ENCODE measurements at regions not wholly inside any gene's neighbourhood (a gene's known extent, or its start where the extent isn't known, plus 50 kb on each side); places are given as distances from the start of the nearest gene placed in this dataset.

DNA sequence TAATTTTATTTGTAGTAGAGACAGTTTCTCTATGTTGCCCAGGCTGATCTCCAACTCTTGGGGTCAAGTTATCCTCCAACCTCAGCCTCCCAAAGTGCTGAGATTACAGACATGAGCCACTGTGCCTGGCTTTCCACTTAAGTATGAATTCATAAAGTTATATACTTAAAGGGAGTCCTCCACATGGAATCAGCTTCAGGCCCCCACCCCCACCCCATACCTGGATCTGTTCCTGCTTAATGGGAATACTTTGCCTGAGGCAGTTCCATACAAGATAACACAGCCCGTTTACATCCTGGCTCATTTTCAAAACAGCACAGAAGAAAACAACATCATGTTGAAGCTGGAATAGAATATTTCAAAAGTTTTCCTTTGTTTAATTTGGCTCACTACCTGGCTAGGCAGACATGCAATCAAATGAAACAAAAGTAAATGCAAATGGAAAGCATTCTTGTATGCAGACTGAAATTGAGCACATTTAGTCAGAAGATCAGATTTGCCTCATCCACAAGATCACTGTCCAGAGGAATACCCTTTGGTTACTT is 82.4 kb downstream of the FAT3 start:
- H3K4me1 Mint-ChIP-seq: no peaks in the 10 kb centered on the region
- DNase-seq (no peak), ATAC-seq (no peak)
- H3K27ac Mint-ChIP-seq: no peak overlapping the region
- H3K36me3 Mint-ChIP-seq: no peaks in the 10 kb centered on the region
- no peak overlapping the region for H3K4me3 Mint-ChIP-seq
- H3K27me3 Mint-ChIP-seq: no peaks in the 10 kb centered on the region
- CTCF ChIA-PET: no interaction called here
- no peaks in the 10 kb centered on the region for H3K9me3 Mint-ChIP-seq (ENCODE audit: low read depth)

DNA sequence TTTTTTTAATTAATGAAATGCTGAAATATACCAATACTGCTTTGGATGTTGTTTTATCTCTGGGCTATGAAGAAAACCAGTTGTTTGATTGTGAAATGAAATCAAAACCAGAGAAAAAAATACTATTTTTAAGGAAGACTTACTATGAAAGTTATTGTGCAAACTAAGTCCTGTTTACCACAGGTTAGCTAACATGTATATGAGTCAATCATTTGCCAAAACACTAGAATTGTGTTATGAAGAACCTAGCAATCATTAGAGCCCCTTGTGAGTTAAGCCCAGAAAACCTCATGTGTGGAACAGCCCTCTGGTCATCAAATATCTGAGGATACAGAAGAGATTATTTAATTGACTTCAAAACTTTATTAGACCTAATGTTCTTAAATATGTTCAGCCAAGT is 83.7 kb downstream of the FAT3 start:
- Mint-ChIP-seq H3K27me3 (no peaks in the 10 kb centered on the region), H3K9me3 (ENCODE audit: low read depth) (no peaks in the 10 kb centered on the region), H3K4me3 (no peak overlapping the region), H3K27ac (no peak overlapping the region), H3K36me3 (no peaks in the 10 kb centered on the region), H3K4me1 (no peaks in the 10 kb centered on the region)
- no peak for ATAC-seq
- DNase-seq: no peak
- CTCF ChIA-PET: no interaction called here

DNA sequence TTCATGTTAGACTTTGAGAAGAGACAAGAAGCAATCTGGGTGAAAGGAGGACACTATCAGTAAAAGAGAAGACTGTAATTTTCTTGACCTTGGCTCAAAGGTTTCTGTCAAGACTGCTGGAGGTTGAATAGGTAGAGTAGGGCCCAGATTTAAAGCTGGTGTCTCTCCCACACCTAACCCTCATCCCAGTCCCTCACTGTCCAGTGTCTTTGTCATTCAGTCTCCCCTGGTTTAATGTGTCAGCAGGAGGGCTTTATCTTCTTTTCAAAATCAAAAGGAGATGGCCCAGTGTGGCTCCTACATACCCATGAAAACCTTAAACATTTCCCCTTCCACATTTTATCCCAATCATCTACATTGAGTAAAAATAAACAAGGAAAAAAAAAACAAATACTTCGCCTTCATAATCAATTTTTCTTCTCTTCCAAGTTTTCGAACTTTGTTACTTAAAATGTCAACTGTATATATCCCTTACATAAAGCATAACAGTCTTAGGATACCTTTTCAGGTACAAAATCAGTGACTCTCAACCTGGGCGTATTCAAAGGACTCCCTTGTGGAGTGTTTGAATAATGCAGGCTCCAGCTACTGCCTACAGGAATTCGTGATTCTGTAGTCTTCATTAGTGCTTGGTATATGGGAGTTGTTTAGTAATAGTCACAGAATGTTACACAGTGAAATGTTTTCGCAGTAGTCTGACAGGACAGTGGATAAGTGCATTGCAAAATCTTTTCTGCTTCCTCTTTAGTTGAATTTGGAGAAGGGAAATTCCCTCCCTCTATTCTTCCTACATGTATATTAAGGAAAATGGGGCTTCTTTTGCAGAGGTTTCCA is 87.2 kb downstream of the FAT3 start:
- Mint-ChIP-seq H3K36me3 (no peaks in the 10 kb centered on the region), H3K9me3 (ENCODE audit: low read depth) (no peaks in the 10 kb centered on the region), H3K4me3 (no peak overlapping the region), H3K27ac (no peak overlapping the region), H3K4me1 (no peaks in the 10 kb centered on the region), H3K27me3 (no peaks in the 10 kb centered on the region)
- CTCF ChIA-PET: no interaction called here
- no peak for DNase-seq
- ATAC-seq: no peak

DNA sequence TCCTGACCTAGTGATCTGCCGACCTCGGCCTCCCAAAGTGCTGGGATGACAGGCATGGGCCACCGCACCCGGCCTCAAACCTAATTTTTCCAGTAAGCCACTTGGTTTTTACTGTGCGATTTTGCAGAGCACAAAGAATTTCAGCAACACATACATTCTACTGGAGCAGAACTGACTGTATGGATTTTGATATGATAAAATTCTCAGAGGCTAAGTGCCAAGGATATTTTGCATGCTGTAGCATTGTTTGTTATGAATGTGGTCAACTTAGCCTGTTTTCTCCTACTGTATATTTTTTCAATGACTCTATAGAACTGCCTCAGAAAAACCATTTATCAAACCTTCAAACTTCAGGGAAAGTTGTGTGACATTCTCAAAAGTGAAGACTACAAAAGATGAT is 89.2 kb downstream of the FAT3 start:
- no peak overlapping the region for H3K4me3 Mint-ChIP-seq
- CTCF ChIA-PET: no interaction called here
- no peak overlapping the region for H3K27ac Mint-ChIP-seq
- no peaks in the 10 kb centered on the region for H3K36me3 Mint-ChIP-seq
- no peaks in the 10 kb centered on the region for H3K27me3 Mint-ChIP-seq
- H3K4me1 Mint-ChIP-seq: no peaks in the 10 kb centered on the region
- DNase-seq (no peak), ATAC-seq (no peak)
- no peaks in the 10 kb centered on the region for H3K9me3 Mint-ChIP-seq (ENCODE audit: low read depth)

DNA sequence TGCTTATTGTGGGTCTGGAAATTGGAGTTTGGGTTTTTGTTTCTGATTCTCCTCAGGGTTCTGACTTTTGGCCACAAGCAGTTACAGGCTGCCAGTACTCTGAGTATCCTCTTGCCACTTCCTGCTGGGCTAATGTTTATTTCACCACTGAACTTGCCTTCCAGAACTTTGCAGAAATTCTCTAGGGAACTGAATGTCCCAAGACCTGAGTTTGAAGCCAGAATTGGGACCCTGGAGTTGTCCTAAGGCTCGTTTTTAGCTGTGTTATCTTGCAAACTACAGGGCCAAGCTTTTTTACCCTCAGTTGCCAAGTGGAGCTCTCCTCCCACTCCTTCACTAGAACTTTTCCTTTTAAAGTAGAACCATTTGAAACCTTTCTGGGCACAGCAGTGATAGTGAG is 89.9 kb downstream of the FAT3 start:
- CTCF ChIA-PET: no interaction called here
- H3K4me1 Mint-ChIP-seq: no peaks in the 10 kb centered on the region
- no peak for ATAC-seq
- H3K9me3 Mint-ChIP-seq (ENCODE audit: low read depth): no peaks in the 10 kb centered on the region
- no peak overlapping the region for H3K27ac Mint-ChIP-seq
- H3K27me3 Mint-ChIP-seq: no peaks in the 10 kb centered on the region
- no peak for DNase-seq
- no peak overlapping the region for H3K4me3 Mint-ChIP-seq
- no peaks in the 10 kb centered on the region for H3K36me3 Mint-ChIP-seq

DNA sequence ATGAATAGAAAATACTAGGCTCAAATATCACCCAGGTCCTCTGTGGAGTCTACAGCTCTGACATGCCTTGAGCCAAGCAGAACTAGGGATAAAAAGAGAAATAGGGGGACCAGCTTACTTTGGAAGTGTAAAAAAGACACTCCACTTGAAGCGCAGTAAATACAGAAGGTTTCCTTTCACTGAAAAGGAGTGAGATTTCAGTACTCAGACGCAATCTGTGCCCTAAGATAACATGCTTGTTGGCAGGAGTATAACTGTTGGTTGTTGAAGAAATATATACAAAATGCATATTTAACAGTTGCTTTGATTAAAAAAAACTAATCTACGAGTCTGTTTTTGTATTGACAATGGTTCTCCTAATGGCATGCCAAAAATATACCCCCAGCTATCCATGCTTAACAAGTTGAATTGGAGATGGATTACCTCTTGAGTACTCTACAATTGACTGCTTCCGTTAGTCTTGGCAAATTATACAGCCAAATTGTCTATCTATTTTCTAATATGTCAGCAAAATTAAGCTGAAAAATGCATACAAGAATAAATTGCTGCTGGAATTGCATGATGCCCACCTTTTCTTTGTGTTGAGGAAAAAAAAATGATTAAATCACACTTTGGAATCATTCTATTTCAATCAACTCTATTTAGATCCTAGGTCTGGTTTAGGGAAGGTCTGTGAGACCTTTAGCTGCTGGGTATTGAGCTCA is 91.6 kb downstream of the FAT3 start:
- no peaks in the 10 kb centered on the region for H3K4me1 Mint-ChIP-seq

DNA sequence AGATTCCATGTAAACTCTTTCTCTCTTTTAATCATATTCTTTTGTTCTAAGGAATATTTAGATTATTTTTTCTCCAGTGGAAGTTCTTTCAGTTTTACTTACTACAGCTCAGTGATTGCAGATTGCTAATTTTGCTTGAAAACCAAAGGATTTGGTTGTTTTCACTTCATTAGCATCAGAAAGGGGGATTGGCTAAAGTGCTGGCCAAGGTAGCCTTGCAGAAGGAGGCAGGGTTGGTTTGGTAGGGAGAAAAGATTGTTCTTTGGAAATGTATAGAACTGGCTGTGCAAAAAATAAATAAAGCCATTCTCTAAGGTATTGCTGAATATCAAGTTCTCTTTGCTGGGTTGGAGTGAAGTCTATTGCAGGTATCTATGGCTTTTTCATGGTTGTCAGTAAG is 92.6 kb downstream of the FAT3 start:
- Mint-ChIP-seq H3K4me1 (no peaks in the 10 kb centered on the region), H3K36me3 (no peaks in the 10 kb centered on the region), H3K4me3 (no peak overlapping the region), H3K27me3 (no peaks in the 10 kb centered on the region), H3K27ac (no peak overlapping the region), H3K9me3 (ENCODE audit: low read depth) (no peaks in the 10 kb centered on the region)
- DNase-seq (no peak), ATAC-seq (no peak)
- CTCF ChIA-PET: no interaction called here

More for the DNA sequence above, 91.6 kb downstream of the FAT3 start:
- DNase-seq (no peak), ATAC-seq (no peak)
- Mint-ChIP-seq H3K4me3 (no peak overlapping the region), H3K36me3 (no peaks in the 10 kb centered on the region), H3K27ac (no peak overlapping the region), H3K9me3 (ENCODE audit: low read depth) (no peaks in the 10 kb centered on the region), H3K27me3 (no peaks in the 10 kb centered on the region)
- CTCF ChIA-PET: no interaction called here

DNA sequence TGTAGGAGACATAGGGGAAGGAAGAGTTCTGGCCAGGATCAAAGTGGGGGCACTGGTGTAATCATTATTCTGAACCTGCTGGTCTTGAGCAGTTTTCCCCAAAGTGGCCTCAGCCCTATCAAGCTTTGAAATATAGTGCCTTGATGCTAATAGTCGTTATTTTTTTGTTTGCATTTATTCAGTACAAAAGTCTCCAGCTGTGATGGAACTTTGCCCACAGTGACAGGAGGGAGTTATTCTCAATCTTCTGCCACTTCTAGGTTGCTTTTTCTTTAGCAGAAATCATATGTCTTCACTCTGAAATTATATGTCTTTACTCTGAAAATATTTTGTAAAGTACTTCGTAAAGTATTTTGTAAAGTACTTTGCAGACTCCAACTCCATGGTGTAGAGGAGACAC is 93.1 kb downstream of the FAT3 start:
- no peak for ATAC-seq
- peaks cover 1% of the 10 kb centered on the region for H3K9me3 Mint-ChIP-seq (ENCODE audit: low read depth)
- H3K4me1 Mint-ChIP-seq: no peaks in the 10 kb centered on the region
- no peak overlapping the region for H3K4me3 Mint-ChIP-seq
- DNase-seq: no peak
- no peak overlapping the region for H3K27ac Mint-ChIP-seq
- H3K27me3 Mint-ChIP-seq: no peaks in the 10 kb centered on the region
- CTCF ChIA-PET: no interaction called here
- H3K36me3 Mint-ChIP-seq: no peaks in the 10 kb centered on the region

DNA sequence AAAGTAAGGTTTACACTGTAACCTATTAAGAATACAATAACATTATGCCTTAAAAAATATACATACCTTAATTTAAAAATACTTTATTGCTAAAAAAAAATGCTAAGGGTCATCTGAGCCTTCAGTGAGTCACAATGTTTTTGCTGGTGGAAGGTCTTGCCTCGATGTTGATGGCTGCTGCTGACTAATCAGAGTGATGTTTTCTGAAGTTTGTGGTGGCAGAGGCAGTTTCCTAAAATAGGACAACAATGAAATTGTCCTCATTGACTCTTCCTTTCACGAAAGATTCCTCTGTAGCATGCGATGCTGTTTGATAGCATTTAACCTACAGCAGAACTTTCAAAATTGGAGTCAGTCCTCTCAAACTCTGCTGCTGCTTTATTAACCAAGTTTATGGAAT is 97.6 kb downstream of the FAT3 start:
- no peak overlapping the region for H3K27ac Mint-ChIP-seq
- no peaks in the 10 kb centered on the region for H3K36me3 Mint-ChIP-seq
- no peak for DNase-seq
- CTCF ChIA-PET: no interaction called here
- H3K4me1 Mint-ChIP-seq: no peaks in the 10 kb centered on the region
- H3K4me3 Mint-ChIP-seq: no peak overlapping the region
- no peaks in the 10 kb centered on the region for H3K27me3 Mint-ChIP-seq
- no peak for ATAC-seq
- H3K9me3 Mint-ChIP-seq (ENCODE audit: low read depth): peaks cover 2% of the 10 kb centered on the region

DNA sequence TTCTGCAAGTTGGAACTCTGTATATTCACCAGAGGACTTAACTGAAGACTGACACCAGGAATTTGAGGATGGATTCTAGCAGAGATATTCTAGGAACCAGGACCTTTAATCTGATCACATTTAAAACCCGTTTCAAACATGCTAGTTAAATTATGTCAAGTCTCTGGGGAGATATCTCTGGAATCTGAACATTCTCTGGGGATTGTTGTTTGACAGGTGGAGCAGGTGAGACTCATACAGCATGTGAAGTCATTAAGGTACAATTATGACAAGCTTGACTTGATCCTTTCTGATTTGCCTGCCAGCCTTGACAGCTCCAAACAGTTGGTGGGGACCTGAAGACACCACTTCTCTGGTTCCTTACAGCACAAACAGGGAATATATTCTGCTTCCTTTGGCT is 100.3 kb downstream of the FAT3 start:
- Mint-ChIP-seq H3K4me1 (no peaks in the 10 kb centered on the region), H3K27ac (no peak overlapping the region), H3K9me3 (ENCODE audit: low read depth) (peaks cover 2% of the 10 kb centered on the region), H3K4me3 (no peak overlapping the region), H3K36me3 (no peaks in the 10 kb centered on the region), H3K27me3 (no peaks in the 10 kb centered on the region)
- CTCF ChIA-PET: no interaction called here
- no peak for ATAC-seq
- no peak for DNase-seq

DNA sequence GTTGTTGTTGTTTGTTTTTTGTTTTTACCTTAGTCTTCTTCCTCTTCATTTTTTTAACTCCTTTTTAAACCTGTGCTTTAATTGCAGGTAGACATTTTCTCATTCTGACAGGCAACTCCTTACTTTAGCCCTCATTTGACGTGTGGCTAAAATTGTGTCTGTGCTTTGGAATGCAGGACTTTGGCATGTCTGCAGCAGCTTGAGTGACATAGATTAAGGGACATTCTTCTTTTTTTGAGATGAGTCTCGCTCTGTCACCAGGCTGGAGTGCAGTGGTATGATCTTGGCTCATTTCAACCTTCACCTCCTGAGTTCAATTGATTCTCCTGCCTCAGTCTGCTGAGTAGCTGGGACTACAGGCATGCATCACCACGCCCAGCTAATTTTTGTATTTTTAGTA is 100.8 kb downstream of the FAT3 start:
- CTCF ChIA-PET: no interaction called here
- Mint-ChIP-seq H3K27ac (no peak overlapping the region), H3K9me3 (ENCODE audit: low read depth) (peaks cover 2% of the 10 kb centered on the region), H3K4me3 (no peak overlapping the region), H3K4me1 (no peaks in the 10 kb centered on the region), H3K27me3 (no peaks in the 10 kb centered on the region), H3K36me3 (no peaks in the 10 kb centered on the region)
- ATAC-seq: no peak
- DNase-seq: no peak

DNA sequence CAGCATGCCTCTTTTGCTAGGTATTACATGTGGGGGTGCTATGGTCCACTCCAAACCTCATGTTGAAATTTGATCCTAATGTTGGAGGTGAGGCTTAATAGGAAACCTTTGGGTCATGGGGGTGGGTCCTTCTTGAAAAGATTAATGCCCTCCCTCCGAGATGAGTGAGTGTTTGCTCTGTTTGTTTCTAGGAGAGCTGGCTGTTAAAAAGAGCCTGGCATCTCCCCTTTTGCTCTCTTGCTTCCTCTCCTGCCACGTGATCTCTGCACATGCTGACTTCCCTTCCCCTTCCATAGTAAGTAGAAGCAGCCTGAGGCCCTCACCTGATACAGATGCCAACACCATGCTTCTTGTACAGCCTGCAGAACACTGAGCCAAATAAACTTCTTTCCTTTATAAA is 104.5 kb downstream of the FAT3 start:
- H3K27ac Mint-ChIP-seq: no peak overlapping the region
- no peaks in the 10 kb centered on the region for H3K27me3 Mint-ChIP-seq
- H3K4me3 Mint-ChIP-seq: no peak overlapping the region
- no peak for ATAC-seq
- DNase-seq: no peak
- no peaks in the 10 kb centered on the region for H3K4me1 Mint-ChIP-seq
- CTCF ChIA-PET: no interaction called here
- H3K9me3 Mint-ChIP-seq (ENCODE audit: low read depth): no peaks in the 10 kb centered on the region
- no peaks in the 10 kb centered on the region for H3K36me3 Mint-ChIP-seq

DNA sequence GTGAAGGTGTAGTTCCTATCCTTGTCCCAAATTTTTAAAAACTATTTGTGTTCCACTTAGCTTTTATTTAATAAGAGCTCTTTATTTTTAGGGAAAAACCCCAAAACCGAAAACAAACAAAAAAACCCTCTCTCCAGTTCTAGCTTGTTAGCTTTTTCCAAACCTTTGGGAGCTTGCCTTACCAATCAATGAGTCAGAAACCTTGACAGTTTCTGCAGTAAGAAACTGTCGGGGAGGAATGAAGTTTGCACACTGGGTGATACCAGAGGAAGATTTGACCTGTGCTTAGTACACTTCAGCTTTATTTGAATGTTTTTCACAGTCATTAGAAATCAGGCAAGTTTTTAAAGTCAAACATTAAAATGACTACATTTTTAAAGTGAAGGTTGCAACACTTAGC is 105.0 kb downstream of the FAT3 start:
- no peak overlapping the region for H3K27ac Mint-ChIP-seq
- CTCF ChIA-PET: no interaction called here
- no peak for ATAC-seq
- H3K4me1 Mint-ChIP-seq: no peaks in the 10 kb centered on the region
- no peaks in the 10 kb centered on the region for H3K27me3 Mint-ChIP-seq
- no peak for DNase-seq
- H3K36me3 Mint-ChIP-seq: no peaks in the 10 kb centered on the region
- H3K9me3 Mint-ChIP-seq (ENCODE audit: low read depth): no peaks in the 10 kb centered on the region
- H3K4me3 Mint-ChIP-seq: no peak overlapping the region

DNA sequence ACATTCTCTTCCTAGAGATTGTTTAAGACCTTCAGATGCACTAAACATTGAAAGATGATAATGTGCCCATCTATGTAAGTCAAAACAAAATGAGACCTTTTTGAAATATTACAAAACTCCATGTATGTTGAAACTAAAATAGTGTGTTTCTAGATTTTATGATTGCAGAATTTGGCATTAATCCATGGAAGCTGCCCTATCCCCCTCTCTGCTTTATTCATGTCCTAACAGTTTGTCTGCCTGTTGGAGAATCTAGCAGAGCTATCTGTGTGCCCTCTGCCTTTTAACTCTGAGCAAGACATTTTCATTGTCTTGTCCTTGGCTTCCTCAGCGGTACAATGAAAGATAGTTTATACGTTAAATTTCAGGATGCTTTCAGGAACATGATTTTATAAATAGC is 105.5 kb downstream of the FAT3 start:
- Mint-ChIP-seq H3K4me1 (no peaks in the 10 kb centered on the region), H3K27me3 (no peaks in the 10 kb centered on the region), H3K4me3 (no peak overlapping the region), H3K9me3 (ENCODE audit: low read depth) (no peaks in the 10 kb centered on the region), H3K36me3 (no peaks in the 10 kb centered on the region), H3K27ac (no peak overlapping the region)
- ATAC-seq (no peak), DNase-seq (no peak)
- CTCF ChIA-PET: no interaction called here
